ENCODE measurements at regions not wholly inside any gene's neighbourhood (a gene's known extent, or its start where the extent isn't known, plus 50 kb on each side); places are given as distances from the start of the nearest gene placed in this dataset.

GRCh38 chr17:15885770-15886169 lies 59.2 kb upstream of the ADORA2B start:
- TF ChIP-seq CTCF (IDR thresholded peaks at IDR 0.05) (no peak), TCF7L2 (IDR thresholded peaks at IDR 0.05; ENCODE audit: low read depth, low read length) (no peak), POLR2AphosphoS5 (IDR thresholded peaks at IDR 0.05; ENCODE audit: low read depth, low read length) (no peak), SIN3A (IDR thresholded peaks at IDR 0.05; ENCODE audit: borderline replicate concordance, insufficient read depth, low read depth, low read length) (no peak)
